HFFc6 (cell line): ENCODE measurements at regions not wholly inside any gene's neighbourhood (a gene's known extent, or its start where the extent isn't known, plus 50 kb on each side); places are given as distances from the start of the nearest gene placed in this dataset.

ENCODE experiments used
- DNase-seq: peaks from one replicate; pipeline ENCODE4 v3.0.0-alpha.2; 2018
- H3K27ac Mint-ChIP-seq: 2 replicates; pipeline ENCODE4 v1.8.0; 2020; ENCODE audit warnings: mild to moderate bottlenecking, mixed read lengths
- H3K27me3 Mint-ChIP-seq: 2 replicates; pipeline ENCODE4 v1.8.0; 2021; ENCODE audit warnings: mild to moderate bottlenecking, moderate library complexity, mixed read lengths; ENCODE audit not compliant: insufficient read depth
- H3K36me3 Mint-ChIP-seq: 2 replicates; pipeline ENCODE4 v1.8.0; 2021; ENCODE audit warnings: low read depth, mixed read lengths
- H3K4me1 Mint-ChIP-seq: 2 replicates; pipeline ENCODE4 v1.8.0; 2020; ENCODE audit warnings: low read depth, mixed read lengths
- H3K4me3 Mint-ChIP-seq: 2 replicates; pipeline ENCODE4 v1.8.0; 2020; ENCODE audit warnings: mild to moderate bottlenecking, moderate library complexity, mixed read lengths
- H3K9me3 Mint-ChIP-seq: 2 replicates; pipeline ENCODE4 v1.8.0; 2020; ENCODE audit warnings: mild to moderate bottlenecking, mixed read lengths
- TF ChIP-seq, protein P1 (sequence below): fragments of 200-600 bp; sonication (generic); IDR thresholded peaks from 2 replicates; pipeline ENCODE4 v1.5.0; 2021; ENCODE audit warnings: antibody characterized with exemption, mild to moderate bottlenecking

DNA sequence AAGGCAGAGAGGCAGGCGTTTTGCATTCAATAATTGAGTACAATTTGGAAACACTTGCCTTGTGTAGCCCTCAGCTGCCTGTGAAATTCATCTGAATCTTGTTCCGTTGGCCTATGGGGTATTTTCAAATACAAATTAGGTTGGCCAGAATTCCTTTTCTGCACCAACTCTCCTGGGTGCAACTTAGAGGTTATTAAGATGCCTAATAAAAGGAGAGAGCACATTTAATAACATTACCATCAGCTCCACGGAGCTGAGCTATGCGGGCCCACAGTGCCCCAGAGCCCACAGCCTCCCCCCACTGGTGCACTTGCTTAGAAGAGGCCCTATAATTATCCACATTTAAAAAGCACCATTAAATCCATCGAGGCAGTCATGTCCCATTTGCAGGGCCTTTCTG lies 367.6 kb upstream of the CLINT1 start:
- Mint-ChIP-seq H3K4me3 (no peak overlapping the region), H3K27ac (no peak overlapping the region), H3K4me1 (no peaks in the 10 kb centered on the region), H3K27me3 (no peaks in the 10 kb centered on the region; the same call in 1 of the 2 replicates), H3K9me3 (peaks cover 17% of the 10 kb centered on the region), H3K36me3 (no peaks in the 10 kb centered on the region)
- no peak for DNase-seq
- TF ChIP-seq, protein P1, sequence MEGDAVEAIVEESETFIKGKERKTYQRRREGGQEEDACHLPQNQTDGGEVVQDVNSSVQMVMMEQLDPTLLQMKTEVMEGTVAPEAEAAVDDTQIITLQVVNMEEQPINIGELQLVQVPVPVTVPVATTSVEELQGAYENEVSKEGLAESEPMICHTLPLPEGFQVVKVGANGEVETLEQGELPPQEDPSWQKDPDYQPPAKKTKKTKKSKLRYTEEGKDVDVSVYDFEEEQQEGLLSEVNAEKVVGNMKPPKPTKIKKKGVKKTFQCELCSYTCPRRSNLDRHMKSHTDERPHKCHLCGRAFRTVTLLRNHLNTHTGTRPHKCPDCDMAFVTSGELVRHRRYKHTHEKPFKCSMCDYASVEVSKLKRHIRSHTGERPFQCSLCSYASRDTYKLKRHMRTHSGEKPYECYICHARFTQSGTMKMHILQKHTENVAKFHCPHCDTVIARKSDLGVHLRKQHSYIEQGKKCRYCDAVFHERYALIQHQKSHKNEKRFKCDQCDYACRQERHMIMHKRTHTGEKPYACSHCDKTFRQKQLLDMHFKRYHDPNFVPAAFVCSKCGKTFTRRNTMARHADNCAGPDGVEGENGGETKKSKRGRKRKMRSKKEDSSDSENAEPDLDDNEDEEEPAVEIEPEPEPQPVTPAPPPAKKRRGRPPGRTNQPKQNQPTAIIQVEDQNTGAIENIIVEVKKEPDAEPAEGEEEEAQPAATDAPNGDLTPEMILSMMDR, result no peak

DNA sequence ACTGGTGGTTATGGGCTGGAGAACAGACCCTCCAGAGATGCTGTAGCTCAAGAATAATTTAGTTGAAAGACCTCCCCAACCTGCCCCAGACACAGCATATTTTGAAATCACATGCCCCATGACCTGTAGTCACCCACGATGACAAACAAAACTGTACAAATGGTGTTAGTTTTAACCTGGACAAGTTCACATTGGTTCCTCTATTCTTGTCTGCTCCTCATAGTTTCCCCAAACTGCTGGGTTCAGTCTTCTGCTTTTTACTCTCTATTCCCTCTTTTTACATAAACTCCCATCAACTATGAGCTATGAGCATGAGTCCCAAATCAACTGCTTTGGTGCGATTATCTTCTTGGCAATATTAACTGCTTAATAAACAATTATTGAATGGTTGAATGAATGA lies 365.3 kb upstream of the CLINT1 start:
- TF ChIP-seq, protein P1, result no peak
- Mint-ChIP-seq H3K4me3 (no peak overlapping the region), H3K27me3 (no peaks in the 10 kb centered on the region; the same call in 1 of the 2 replicates), H3K9me3 (peaks cover 17% of the 10 kb centered on the region), H3K36me3 (no peaks in the 10 kb centered on the region), H3K4me1 (no peaks in the 10 kb centered on the region), H3K27ac (no peak overlapping the region)
- DNase-seq, result no peak

DNA sequence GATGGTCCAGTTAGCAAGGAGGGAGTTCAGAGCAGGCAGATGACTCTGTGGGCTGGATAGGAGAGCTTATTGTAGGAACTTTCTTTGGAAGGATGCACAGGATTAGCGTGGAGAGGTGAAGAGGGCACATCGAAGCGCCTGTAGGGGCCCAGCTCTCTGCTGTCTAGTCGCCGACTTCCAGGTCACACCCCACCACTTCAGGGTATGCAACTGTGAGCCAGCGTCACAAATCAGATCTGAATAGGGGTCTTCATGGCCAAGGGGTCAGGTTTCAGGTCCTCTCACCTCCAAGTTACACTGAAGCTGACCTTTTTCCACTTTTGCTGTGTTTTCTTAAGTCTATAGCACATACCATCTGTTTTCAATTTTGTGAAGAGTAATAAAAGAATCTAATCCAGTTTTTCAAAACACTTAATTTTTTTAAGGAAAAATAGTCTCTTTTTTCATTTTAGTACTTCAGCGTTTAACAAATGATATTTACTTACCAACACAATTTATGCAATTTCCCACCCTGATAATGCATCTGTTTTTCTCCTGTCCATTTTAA lies 364.2 kb upstream of the CLINT1 start:
- TF ChIP-seq, protein P1, result no peak
- DNase-seq, result no peak
- Mint-ChIP-seq H3K27ac (no peak overlapping the region), H3K4me3 (no peak overlapping the region), H3K4me1 (no peaks in the 10 kb centered on the region), H3K27me3 (no peaks in the 10 kb centered on the region; the same call in 1 of the 2 replicates), H3K36me3 (no peaks in the 10 kb centered on the region), H3K9me3 (peaks cover 18% of the 10 kb centered on the region)

DNA sequence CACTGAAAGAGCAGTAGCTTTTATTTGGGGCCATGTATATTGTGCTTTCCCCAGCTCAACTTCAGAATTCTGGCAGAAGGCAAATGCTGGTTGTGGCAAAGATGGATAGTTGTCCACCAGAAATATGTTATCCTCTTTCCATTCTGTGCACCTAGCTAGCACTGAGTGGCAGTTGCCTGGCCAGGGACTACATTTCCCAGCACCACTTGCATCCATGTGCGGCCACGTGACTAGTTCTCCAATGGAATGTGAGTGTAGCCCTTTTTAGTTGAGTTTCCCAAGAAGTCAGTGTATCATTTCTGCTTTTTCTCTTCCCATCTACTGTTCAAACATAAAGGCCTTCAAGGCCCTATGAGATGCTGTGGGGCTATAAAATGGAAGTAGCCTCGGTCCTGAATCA lies 354.0 kb upstream of the CLINT1 start:
- TF ChIP-seq, protein P1, result no peak
- Mint-ChIP-seq H3K4me3 (no peak overlapping the region), H3K27me3 (peaks cover 2% of the 10 kb centered on the region), H3K27ac (no peak overlapping the region), H3K9me3 (peaks cover 6% of the 10 kb centered on the region), H3K36me3 (no peaks in the 10 kb centered on the region), H3K4me1 (no peaks in the 10 kb centered on the region)
- no peak for DNase-seq

DNA sequence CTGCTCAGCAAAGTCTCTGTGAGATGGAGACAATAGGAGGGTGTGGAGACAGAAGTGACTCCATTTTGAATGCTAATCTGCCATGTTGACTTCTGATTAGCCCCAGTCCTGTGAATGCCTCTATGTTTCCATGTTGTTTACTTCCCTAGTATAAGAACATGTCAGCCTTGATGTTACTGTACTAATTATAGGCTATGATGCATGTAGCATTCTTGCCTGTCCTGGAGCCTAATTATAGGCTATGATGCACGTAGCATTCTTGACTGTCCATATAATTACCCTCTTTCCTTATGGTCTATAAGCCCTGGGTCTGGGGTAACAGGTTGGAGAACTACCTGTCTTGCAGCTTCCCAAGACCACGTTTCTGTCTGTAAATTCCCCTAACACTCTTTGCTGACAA lies 353.3 kb upstream of the CLINT1 start:
- H3K36me3 Mint-ChIP-seq, result no peaks in the 10 kb centered on the region
- H3K4me1 Mint-ChIP-seq, result no peaks in the 10 kb centered on the region
- H3K27me3 Mint-ChIP-seq, result peaks cover 2% of the 10 kb centered on the region
- H3K27ac Mint-ChIP-seq, result no peak overlapping the region
- no peak overlapping the region for H3K4me3 Mint-ChIP-seq
- TF ChIP-seq, protein P1, result no peak
- H3K9me3 Mint-ChIP-seq, result peaks cover 3% of the 10 kb centered on the region
- no peak for DNase-seq
